ENCODE measurements at regions not wholly inside any gene's neighbourhood (a gene's known extent, or its start where the extent isn't known, plus 50 kb on each side); places are given as distances from the start of the nearest gene placed in this dataset.

DNA sequence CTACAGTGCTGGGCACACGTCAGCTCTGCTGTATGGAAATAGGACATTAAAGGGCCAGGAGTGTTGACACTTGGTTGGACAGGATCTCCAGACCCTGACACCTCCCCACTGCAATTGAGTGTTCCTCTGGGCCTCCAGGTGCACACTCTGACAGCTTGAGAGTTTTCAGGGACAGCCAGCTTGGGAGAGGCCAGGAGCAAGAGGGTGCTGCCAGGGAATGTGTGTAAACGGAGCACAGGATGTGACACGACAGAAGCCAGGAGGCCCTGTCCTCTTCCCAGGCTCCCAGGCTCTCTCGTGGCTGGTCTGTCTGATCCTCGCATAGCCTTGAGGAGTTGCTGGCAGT is 318.1 kb upstream of the HS6ST1 start:
- TF ChIP-seq, protein P1, sequence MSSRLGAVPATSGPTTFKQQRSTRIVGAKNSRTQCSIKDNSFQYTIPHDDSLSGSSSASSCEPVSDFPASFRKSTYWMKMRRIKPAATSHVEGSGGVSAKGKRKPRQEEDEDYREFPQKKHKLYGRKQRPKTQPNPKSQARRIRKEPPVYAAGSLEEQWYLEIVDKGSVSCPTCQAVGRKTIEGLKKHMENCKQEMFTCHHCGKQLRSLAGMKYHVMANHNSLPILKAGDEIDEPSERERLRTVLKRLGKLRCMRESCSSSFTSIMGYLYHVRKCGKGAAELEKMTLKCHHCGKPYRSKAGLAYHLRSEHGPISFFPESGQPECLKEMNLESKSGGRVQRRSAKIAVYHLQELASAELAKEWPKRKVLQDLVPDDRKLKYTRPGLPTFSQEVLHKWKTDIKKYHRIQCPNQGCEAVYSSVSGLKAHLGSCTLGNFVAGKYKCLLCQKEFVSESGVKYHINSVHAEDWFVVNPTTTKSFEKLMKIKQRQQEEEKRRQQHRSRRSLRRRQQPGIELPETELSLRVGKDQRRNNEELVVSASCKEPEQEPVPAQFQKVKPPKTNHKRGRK (tag; IDR thresholded peaks at IDR 0.05): no peak
- TF ChIP-seq SMARCE1 (IDR thresholded peaks at IDR 0.05): no peak
- no peak for TF ChIP-seq U2AF2 (optimal IDR thresholded peaks at IDR 0.05; ENCODE audit: low read depth, low read length)
- TF ChIP-seq POLR2A (conservative IDR thresholded peaks at IDR 0.05): no peak
- TF ChIP-seq, protein P2, sequence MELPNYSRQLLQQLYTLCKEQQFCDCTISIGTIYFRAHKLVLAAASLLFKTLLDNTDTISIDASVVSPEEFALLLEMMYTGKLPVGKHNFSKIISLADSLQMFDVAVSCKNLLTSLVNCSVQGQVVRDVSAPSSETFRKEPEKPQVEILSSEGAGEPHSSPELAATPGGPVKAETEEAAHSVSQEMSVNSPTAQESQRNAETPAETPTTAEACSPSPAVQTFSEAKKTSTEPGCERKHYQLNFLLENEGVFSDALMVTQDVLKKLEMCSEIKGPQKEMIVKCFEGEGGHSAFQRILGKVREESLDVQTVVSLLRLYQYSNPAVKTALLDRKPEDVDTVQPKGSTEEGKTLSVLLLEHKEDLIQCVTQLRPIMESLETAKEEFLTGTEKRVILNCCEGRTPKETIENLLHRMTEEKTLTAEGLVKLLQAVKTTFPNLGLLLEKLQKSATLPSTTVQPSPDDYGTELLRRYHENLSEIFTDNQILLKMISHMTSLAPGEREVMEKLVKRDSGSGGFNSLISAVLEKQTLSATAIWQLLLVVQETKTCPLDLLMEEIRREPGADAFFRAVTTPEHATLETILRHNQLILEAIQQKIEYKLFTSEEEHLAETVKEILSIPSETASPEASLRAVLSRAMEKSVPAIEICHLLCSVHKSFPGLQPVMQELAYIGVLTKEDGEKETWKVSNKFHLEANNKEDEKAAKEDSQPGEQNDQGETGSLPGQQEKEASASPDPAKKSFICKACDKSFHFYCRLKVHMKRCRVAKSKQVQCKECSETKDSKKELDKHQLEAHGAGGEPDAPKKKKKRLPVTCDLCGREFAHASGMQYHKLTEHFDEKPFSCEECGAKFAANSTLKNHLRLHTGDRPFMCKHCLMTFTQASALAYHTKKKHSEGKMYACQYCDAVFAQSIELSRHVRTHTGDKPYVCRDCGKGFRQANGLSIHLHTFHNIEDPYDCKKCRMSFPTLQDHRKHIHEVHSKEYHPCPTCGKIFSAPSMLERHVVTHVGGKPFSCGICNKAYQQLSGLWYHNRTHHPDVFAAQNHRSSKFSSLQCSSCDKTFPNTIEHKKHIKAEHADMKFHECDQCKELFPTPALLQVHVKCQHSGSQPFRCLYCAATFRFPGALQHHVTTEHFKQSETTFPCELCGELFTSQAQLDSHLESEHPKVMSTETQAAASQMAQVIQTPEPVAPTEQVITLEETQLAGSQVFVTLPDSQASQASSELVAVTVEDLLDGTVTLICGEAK (IDR thresholded peaks at IDR 0.05): no peak
- TF ChIP-seq, protein P2 (CRISPR knock-in tag; IDR thresholded peaks at IDR 0.05): no peak
- TF ChIP-seq FOXM1 (IDR thresholded peaks at IDR 0.05; ENCODE audit: low read depth): no peak
- TF ChIP-seq FOXM1 (CRISPR knock-in tag; IDR thresholded peaks at IDR 0.05; ENCODE audit: low read depth): no peak
- no peak for TF ChIP-seq EGR1 (conservative IDR thresholded peaks at IDR 0.05)
